ENCODE measurements at regions not wholly inside any gene's neighbourhood (a gene's known extent, or its start where the extent isn't known, plus 50 kb on each side); places are given as distances from the start of the nearest gene placed in this dataset.

DNA sequence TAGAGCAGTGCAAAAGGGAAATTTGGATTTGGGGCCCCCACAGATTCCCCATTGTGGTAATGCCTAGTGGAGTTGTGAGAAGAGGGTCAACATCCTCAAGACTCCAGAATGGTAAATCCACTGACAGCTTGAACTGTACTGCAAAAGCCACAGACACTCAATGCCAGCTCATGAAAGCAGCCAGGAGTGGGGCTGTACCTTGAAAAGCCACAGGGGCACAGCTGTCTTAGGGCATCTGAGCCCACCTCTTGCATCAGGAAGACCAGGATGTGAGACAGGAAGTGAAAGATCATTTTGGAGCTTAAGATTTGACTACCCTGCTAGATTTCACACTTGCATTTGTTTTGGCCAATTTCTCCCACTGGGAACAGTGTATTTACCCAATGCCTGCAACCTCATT, 1548.9 kb upstream of the PCDH20 start:
- no peak for DNase-seq

DNA sequence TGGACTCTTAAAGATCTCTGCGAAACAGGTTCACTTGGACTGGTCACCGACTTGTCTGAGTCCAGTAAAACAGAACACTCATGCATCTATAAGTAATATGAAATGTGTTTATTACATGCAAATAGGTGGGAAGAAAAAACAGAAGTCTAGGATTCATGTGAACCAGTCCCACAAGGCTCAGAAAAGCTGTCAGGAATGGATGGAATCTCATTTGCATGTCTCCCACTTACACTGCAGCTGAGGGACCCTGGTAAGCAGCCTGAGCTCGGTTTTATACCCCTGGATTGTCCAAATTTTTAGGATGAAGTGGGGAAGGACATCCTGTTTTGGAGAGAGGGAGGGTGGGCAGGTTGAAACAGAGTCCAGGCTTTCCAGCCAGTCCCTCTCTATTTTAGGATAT, 1545.1 kb upstream of the PCDH20 start:
- DNase-seq, result no peak

DNA sequence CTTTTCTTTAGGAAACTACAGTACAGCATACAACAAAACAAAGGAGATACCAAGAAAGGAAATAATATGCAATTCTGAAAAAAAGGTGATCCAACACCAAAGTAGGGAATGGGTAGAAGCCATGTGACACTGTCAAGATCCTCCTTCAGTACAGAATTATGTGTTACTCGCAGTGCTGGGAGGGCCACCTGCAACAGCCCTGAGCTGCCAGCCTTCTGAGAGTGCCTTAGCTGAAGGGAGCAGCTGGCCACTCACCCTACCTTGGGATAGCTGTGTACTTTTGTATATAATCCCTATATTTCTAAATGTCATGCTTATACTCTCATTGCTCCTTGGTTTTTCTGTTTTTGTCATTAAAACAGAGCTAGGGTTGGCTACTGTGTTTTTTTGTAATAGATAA, 1518.2 kb upstream of the PCDH20 start:
- DNase-seq, result no peak

DNA sequence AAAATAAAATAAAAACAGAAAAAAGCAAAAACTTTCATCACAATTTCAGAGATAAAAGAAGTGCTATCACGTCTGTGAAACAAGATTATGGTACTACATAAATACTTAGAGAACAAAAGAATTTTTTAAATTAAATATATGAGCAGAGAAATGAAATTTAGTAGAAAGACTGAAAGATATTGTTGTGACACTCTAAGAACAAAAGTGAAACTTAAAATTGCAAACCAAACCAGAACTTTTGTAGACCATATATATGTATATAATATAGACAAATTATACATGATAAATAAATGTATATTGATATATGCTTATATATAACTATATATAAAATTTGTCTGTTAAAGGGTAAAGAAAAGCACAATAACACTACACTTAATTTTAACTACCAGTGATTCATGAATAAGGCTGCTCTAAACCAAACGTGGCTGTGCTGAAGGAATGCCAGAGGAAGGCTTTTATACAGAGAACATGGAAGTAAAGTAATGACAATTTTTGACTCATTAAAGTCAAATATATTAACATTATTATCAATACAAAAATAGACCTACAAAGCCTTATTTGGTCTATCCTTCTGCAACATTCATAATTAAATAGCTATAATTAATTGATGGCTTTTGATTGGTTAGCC, 1516.7 kb upstream of the PCDH20 start:
- DNase-seq, result no peak

DNA sequence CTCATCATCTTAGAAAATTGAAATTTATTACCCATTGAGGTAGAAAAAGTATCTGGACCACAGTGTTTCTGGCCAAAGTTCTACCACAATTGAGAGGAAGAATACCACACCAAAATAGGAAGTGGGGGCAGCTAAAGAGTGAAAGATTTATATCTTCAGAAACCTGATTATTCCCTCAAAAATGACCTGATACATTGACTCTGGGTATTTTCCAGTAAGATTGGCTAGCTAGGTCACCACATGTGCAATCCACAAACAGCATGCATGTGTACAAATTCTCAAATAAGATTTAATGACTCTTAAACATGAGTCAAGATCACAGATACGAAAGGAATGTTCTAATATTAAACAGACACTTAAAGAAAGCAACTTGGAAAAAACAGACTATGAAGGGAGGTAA, 1516.2 kb upstream of the PCDH20 start:
- DNase-seq, result no peak

DNA sequence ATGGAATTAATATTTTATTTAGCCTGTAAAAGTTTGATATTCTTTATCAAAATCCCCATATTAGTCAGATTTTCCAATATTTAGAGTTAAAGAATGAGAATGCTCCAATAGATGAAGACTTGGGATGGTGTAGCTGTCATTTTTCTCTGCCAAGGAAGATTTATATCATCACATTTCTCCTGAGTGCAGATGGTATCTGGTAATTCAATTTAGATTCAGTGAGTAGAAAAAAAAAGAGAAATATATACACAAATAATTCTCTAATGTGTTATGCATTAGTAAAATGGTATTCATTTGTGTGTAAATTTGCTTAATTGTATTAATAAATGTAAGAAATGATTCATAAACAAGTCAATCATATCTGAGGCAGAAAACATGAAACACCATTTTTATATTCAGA, 1508.7 kb upstream of the PCDH20 start:
- DNase-seq, result no peak

DNA sequence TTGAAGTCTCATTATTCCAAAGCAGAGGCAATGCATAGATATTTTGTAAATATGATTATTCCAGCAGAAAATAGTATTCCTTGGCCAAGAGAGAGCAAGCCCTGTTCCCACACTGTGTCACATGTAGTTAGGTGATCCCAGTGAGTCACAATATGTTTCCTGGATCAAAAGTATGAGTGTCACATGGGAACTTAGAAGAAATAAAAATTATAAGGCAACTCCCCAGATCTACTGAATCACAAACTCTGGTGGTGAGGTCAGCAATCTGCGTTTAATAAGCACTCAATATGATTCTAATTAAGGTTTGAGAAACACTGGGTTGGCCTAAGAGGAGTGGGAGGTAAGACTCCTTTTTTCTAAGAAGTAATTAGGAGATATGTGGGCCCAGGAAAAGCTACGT, 1504.5 kb upstream of the PCDH20 start:
- no peak for DNase-seq

DNA sequence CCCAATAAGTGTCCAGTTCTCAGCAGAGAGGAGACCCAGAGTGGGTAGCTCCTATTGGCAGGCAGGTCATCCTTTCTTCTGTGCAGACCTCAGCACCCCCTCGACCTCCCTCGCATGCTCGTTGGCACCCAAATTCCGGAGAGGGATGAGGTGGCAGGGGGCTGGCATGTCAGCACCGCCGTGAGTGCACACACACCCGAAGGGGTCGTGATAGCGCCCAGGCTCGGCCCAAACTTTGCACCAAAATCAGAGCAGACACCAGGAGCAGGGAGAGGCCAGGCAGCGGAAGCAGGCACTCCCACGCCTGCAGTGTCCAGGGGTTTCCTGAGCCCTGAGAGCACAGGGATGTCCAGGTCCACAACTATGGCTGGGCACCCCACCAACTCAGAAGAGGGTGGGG, 1503.8 kb upstream of the PCDH20 start:
- DNase-seq, result no peak

DNA sequence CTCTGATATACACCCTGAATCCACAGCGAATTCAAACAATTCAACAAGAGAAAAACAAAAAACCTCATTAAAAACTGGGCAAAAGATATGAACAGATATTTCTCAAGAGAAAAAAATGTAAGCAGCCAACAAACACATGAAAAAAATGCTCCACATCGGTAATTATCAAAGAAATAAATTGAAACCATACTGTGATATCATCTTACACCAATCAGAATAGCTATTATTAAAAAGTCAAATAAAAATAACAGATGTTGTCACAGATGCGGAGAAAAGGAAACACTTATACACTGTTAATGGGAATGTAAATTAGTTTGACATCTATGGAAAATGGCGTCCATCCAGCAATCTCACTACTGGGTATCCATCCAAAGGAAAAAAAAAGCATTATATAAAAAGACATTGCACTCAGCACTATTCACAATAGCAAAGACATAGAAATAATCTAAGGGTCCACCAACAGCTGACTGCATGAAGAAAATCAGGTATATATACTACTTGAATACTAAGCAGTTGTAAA, 1495.0 kb upstream of the PCDH20 start:
- no peak for DNase-seq

DNA sequence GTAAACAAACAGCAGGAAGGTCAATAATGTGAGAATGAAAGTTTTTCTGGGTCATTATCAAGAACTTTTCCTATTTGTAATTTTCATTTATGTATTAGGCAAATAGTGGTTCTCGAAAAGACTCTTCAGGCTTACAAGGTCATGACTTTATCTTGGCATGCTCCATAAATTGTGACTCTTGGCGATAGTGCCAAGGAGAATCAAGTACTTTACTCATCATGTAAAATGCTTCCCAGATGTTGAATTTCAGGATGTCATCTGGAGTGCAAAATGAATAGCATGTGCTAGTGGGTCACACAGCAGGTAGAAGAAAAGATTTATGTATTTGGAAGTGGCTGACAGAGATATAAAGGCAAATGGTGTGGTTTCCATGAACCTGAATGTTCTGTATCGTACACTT, 1492.7 kb upstream of the PCDH20 start:
- DNase-seq, result no peak

DNA sequence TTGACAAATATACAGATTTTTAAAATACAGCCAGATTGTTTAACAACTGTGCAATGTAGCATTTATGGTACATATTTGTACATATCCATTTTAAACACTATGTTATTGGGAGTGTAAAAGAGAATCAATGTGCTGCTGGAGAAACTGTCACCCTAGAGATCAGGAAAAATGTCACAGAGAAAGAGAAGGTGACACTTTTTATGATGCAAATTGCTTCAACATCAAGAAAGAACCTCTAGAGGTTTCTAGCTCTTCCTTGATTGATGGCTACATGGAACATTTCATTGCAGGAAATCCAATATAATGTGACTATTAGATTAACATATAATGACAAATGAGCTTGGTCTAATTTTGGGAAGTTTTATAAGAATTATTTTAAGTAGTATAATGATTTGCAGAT, 1491.2 kb upstream of the PCDH20 start:
- DNase-seq, result no peak

DNA sequence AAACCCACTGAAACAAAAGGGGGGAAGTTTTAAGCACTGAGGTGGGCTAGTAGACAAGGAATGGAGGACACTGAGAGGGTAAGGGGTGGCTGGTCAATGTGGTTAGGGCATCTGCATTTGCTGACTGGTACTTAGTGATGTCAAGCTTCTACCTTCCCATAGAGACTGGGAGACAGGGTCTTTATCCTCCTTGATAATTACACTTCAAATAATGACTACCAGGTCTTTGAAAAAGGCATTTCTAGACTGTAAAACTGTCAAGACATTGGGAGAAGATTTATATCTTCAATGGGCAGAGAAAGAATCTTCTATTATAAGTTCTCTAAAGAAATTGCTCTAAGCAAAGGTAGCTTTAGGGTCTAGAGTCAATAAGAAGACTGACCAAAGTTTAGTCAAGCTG, 1490.8 kb upstream of the PCDH20 start:
- DNase-seq, result no peak

DNA sequence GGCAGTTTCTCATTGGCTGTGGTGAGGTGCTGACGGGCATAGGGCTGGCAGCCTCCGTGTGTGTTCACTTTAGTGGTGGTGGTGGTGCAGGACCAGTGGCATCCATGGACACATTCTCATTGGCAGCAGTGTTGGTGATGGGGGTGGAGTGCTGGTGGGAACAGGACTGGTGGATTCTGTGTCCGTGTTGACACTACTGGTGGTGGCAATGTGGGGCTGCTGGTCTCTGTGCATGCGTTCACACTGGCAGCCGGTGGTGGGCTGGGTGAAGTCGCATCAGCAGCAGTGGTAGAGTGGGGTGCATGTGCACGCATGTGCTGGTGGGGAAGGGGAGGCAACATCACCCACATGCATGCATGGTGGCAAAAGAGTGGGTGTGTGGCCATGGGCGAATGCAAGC, 1471.4 kb upstream of the PCDH20 start:
- no peak for DNase-seq

DNA sequence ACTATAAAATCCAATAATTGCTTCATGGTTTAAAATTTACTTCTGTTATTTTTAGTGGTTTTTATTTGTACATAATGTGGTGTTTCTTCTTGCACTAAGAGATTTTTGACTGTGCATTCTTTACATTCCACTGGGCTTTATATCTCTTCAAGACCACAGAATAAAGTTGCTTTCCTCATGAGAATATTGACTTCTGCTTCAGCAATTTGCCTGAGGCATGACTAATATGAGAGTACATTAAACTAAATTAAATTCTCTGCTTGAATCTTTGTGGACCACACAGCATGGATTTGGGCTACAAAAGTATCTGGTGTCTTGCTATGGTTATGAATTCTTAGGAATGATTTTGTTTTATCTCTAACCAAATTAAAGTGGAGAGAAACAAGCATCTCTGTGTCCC, 1463.4 kb upstream of the PCDH20 start:
- DNase-seq, result no peak

DNA sequence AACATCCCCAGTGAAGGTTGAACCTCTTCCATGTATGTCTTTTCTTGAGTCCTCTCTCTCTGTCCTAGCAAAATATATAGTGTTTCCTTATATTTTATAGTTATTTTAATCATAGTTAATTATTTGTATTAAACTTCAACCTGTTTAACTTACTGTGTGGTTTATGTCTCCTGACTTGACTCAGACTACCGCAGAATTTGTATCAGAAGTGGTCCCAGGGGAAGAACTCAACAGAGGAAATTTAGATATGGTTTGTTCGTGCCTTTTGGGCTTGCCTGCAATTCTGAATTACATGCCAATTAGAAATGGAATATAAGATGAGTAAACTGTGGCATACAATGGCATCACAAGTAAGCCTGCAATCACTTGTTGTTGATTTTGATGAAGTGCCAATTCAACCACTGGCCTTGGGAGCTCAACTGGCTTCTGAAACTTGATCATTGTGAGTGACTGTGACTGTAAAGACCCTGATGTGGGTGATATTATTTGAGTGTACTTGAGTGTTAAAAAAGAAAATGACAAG, 1459.5 kb upstream of the PCDH20 start:
- DNase-seq, result no peak

DNA sequence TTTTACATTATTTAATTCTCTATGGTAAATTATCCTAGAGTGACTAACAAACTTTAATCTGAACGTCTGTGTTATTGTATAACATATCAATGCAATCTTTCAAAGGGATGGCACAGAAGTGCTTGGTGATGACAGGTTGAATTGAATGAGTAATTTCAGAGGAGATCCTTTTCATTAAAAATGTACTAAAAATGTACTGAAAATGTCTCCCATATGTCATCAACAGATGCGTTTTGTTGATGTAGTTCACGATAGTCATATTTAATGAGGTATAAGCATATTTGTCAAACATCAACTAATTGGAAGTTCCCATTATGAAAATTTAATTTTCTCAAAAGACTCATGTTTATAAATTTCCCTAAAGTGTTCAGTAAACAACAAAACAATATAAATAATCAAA, 1434.7 kb upstream of the PCDH20 start:
- no peak for DNase-seq

DNA sequence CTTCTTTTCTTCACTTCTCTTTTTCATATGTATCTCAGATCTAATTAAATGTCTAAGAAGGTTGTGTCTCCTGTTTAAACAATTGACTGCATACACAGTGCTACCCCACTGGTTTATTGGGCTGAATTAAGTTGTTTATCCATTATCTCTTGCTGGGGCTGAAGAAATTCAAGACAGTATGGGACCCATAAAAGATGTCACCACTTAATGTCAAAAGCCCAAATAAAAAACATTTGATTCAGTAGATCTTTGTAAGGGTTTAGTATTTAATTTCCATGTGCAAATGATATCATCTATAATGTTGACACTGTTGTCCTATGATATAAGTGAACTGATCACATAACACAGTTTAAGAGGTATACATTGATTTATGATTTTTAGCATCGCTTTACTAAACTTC, 1431.9 kb upstream of the PCDH20 start:
- peak in 1 of 2 experiments; percentile 4 for DNase-seq

DNA sequence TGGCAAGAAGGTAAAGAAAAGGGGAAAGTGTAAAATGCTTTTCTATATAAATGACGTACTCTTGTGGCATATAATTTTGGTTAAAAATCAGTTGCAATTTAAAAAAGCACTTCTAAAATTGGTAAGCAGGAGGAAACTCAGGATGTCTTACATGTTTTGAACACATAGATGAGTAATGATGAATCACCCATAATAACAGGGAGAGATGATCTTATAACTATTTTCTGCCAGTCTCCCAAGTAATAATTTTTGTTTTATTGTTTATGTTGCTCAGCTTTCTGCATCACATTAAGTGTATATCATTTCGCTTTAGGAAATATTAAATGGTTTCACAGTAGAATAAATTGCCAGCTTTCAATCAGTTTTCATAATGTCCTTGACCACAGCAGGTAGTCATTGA, 1430.7 kb upstream of the PCDH20 start:
- DNase-seq, result no peak

DNA sequence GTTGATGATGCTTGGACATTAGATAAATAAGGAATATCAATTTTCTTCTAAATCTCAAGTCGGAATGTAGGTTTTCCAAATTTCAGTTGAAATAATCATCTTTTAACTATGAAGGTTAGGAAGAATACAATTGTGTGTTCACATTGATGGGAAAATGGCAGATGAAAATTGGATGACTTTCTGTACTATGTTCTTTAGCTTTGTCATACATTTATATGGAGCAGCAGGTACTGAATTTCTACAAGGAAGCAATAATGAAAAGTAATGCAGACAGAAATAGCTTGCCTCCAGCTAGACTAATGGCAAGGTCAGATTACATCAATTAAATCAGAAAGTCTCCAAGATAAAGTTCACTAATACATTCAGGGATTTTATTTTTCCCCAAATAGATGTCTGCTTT, 1423.7 kb upstream of the PCDH20 start:
- DNase-seq, result no peak

DNA sequence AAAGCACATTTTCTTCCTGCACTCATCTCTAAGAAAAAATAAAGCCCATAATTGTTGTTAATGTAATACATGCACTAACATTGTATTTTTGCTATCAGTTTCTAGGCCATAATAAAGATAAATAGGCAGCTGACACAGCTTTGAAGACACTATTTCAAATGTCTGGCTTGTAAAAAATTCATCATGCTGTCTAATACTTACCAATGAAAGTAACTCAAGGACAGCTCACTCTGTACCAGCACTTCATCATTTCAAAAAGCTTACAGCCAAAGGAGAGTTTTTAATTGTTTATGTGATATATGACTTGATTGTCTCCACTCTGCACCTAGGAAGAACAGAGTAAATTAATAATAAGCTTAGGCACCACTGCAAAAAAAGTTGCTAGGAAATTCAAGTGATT, 1423.3 kb upstream of the PCDH20 start:
- DNase-seq, result no peak

DNA sequence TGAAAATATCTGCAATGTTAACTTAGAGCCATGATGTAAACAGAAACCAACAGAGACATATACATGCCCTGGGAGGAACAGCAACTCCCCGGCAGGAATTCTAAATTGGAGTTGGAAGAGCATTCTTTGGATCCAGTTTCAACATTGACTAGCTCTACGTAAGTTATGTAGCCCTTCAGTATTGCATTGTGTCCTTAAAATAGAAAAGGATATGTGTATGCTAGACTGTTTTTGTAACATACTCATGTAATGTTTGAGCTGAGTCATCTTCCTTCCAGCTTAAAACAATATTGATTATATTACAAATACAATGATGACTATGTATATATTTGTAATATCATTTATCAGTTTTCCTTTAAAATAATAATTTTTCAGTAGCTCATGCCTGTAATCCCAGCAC, 1422.2 kb upstream of the PCDH20 start:
- no peak for DNase-seq

DNA sequence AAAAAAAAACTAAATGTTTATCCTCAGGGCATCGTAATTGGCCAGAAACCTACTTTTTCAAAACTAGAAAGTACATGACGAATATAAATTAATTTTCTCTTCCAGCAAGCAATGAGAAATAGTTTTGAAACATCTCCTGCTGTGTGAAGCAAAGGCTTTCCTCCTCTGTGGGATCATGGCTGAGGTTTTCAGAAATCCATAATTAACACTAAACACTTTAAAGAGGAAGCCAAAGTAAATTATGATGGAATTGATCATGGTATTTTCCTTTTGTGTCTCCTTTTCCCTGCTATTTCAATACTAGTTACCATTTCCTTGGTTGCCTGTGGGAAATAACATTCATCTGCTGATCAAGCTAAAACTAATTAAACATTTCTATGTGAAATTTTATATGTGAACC, 1413.8 kb upstream of the PCDH20 start:
- no peak for DNase-seq

DNA sequence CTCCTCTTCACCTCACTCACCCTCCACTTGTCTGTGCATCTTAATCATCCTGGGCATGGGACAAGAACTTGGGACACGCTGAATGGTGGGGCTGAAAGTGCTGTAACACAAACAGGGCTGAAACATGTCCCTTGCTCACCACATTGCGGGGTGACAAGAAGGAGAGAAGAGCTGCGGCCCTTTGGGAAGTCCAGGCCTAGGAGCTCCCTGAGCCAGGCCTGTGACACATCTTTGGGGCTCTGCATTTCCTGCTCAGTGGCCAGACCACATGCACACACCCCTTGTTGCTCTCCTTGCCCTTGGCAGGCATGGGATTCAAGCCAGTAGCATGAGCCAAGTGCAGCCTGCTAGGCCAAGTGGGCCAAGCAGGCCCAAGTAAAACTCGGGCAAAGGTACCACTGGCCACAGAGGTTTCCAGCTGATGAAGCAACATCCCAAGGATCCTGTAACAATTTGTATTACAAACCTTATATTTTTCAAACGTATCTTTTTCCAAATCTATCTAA, 1384.3 kb upstream of the PCDH20 start:
- no peak for DNase-seq

DNA sequence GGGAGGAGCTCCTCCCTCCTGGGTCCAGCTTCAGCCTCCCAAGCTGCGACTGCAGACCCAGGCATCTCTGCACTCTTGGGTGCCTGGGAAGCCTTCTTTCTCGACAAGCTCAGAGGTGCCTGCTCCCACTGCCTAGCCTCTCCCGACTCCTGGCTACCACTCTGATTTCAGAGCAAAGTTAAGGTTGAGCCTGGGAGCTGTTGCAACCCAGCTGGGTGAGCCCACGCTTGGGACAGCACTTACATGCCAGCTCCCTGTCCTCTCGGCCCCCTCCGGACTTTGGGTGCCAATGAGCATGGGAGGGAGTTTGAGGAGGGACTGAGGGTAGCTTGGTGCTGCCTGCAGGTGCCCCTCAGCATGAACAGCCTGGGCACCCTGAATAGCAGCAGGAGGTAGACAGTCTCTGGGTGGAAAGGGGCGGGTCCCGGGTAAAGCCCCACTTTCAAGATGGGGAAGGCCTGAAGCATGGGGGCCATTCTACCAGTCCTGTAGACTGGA, 1383.4 kb upstream of the PCDH20 start:
- DNase-seq, result no peak

DNA sequence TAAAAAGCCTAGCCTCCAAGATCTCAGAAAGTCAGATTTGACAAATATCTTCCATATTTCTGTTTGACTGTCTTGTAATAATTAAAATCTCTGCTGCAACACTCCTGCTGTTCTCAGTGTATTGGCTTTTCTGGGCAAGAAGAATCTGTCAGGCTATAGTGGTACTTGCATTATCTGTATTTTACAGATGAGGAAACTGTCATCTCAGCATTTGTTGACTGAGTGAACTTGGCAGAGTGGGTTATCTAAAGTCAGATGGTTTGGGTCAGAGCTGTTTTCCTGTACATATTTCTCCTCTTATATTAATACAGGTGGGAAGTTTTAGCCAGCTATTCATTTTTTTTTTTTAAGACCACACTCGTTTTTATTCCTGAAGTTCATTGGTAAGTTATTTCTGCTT, 1378.2 kb upstream of the PCDH20 start:
- no peak for DNase-seq

All from NCI-H1930 (cell line).